ENCODE measurements at regions not wholly inside any gene's neighbourhood (a gene's known extent, or its start where the extent isn't known, plus 50 kb on each side); places are given as distances from the start of the nearest gene placed in this dataset.

- TF ChIP-seq ZNF274 (IDR thresholded peaks at IDR 0.05; ENCODE audit: borderline replicate concordance, extremely low read depth, low read length) (no peak), SP1 (IDR thresholded peaks at IDR 0.05; ENCODE audit: low read depth, low read length) (no peak), EP300 (IDR thresholded peaks at IDR 0.05; ENCODE audit: borderline replicate concordance in 1 of 2, low read depth in 2 of 2, low read length in 2 of 2) (no peak), BACH1 (IDR thresholded peaks at IDR 0.05; ENCODE audit: low read length) (no peak), RAD21 (IDR thresholded peaks at IDR 0.05 in 1 of 2, conservative IDR thresholded peaks at IDR 0.05 in 1 of 2; ENCODE audit: low read depth in 2 of 2, low read length in 2 of 2) (no peak), SIRT6 (IDR thresholded peaks at IDR 0.05; ENCODE audit: low read length) (no peak), JUND (IDR thresholded peaks at IDR 0.05; ENCODE audit: low read length) (no peak)
Measured at GRCh38 chr5:124614836-124615385, 131.5 kb downstream of the ZNF608 start (continued).

Data from H1 (cell line).